GM18498 (cell line): ENCODE measurements at regions not wholly inside any gene's neighbourhood (a gene's known extent, or its start where the extent isn't known, plus 50 kb on each side); places are given as distances from the start of the nearest gene placed in this dataset.

Experiments
- ATAC-seq: cut with Tn5 transposase; IDR thresholded peaks from one replicate; pipeline ENCODE4 v1.9.1; 2021; ENCODE audit warnings: mild to moderate bottlenecking, moderate library complexity; ENCODE audit not compliant: unreplicated experiment

- ATAC-seq: no peak
Measured at GRCh38 chr6:9627916-9628315, 787.0 kb downstream of the TFAP2A start.

GRCh38 chr6:9623985-9624384, 790.9 kb downstream of the TFAP2A start:
- ATAC-seq: no peak

GRCh38 chr6:9623228-9623832, 791.5 kb downstream of the TFAP2A start:
- no peak for ATAC-seq

GRCh38 chr6:9621276-9621675, 793.6 kb downstream of the TFAP2A start:
- no peak for ATAC-seq

DNA sequence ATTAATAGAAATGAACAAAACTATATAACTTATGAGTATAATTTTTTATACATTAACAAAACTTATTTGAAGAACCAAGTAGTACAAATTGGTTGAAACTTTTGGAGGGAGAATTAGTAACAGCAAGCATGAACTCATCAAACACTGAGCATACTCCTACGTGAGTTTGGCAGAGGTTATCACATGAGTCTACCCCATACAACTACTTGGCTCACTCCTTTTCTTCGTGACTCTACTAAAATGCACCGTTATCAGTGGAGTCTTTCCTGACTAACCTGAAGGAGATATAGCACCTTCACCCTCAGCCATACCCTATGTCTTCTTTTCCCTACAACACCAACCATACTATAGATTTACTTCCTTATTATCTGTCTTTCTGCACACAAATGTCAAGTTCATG, 794.2 kb downstream of the TFAP2A start:
- no peak for ATAC-seq

- no peak for ATAC-seq
Measured at GRCh38 chr6:9620263-9620662, 794.6 kb downstream of the TFAP2A start.

- ATAC-seq: no peak
Measured at GRCh38 chr6:9614778-9615177, 800.1 kb downstream of the TFAP2A start.

DNA sequence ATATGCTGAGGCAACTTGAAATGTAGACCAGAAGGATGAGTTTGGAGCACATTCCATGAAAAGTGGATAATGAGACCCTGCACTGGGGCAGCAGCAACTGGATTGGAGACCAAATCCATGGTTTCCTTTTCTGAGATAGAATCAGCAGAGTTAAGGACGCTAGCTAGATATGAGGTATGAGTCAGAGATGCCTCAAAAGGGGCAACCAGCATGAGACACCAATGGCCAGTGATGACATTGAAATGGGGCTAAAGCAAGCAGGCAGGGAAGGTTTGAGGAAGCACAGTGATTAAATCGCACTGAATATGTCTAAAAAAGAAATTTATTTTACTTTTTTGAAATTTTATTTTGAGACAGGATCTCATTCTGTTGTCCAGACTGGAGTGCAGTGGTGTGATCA, 802.4 kb downstream of the TFAP2A start:
- ATAC-seq: no peak

- no peak for ATAC-seq
Measured at GRCh38 chr6:9610620-9611415, 804.1 kb downstream of the TFAP2A start.

DNA sequence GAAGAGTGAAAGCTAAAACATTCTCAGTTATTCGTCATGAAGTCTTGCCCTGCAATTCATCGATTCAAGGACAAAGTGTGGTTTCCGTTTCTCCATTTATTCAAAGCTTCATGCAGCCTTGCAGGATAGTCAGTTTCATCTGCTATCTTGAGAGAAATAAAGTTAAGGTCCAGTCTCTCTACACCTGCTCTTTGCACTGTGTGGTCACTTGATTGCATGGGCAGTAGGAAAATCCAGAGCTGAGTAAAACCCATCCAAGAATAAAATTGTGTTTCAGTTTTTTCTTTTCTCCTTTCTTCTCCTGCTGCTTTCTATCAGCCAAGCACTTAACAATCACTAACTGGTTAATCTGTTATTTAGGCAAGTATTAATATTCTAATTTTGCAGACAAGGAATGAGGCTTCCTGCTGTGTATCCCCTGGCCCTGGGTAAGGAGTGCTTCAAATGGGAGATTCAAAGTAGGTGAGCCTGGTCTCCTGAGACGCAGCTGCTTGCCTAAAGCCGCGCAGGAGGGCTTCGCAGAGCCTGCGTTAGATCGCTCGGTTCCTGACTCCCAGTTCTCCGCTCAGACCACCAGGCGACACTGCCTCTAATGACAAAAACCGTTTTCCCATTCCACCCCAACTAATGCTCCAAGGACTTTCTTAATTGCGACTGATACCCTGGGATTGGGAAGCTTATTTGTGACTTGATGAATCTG, 808.3 kb downstream of the TFAP2A start:
- ATAC-seq: no peak

- ATAC-seq: no peak
Measured at GRCh38 chr6:9594746-9595145, 820.1 kb downstream of the TFAP2A start.

DNA sequence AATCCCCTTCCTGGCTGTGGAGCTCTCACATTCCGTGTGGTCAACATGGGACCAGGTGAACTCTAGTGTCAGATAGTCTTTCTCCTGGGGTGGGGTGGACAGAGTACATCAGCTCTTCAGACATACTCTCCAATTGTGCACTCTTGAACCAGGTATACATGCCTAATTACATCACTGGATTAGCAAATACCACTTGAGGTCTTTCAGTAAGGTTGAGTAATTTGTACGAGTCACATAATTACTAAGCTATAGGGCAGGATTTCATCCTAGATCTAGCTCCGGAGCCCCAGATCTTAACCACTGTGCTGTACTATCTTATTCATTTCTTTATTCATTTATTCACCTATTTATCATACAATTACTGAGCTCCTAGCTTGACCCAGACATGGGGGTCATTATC, 821.3 kb downstream of the TFAP2A start:
- no peak for ATAC-seq

- ATAC-seq: no peak
Measured at GRCh38 chr6:9583753-9584352, 831.0 kb downstream of the TFAP2A start.

DNA sequence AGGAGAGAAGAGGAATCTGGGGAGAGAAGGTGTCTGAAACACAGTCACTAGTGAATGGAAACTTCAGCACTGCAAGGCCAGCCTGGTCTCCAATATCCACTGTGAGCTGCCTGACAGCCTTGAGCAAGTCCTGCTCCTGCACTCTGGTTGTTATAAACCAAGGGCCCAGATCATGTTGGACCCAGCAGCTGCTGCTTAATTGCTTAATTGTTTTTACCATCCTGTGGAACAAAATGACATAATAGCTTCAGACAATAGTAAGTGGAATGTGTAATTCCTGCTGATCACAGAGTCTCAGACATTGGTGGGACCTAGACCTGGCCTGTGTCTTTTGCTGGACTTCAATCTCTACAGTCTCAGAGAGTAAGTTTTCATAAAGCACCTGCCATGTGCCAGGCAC, 833.7 kb downstream of the TFAP2A start:
- ATAC-seq: no peak

DNA sequence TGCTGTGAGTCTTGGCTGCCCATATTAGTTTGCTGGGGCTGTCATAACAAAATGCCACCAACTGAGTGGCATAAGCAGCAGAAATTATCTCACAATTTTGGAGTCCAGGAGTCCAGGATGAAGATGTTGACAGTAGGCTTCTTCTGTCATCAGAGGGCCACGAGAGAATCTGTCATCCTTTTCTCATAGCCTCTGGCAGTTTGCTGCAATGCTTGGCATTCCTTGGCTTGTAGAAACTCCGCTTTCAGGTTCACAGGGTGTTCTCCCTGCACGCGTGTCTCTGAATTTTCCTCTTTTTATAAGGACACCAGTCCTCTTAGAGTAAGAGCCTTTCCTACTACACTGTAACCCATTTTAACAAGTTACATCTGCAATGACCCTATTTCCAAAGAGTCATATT, 838.4 kb downstream of the TFAP2A start:
- ATAC-seq: no peak

- no peak for ATAC-seq
Measured at GRCh38 chr6:9566096-9566495, 848.8 kb downstream of the TFAP2A start.

DNA sequence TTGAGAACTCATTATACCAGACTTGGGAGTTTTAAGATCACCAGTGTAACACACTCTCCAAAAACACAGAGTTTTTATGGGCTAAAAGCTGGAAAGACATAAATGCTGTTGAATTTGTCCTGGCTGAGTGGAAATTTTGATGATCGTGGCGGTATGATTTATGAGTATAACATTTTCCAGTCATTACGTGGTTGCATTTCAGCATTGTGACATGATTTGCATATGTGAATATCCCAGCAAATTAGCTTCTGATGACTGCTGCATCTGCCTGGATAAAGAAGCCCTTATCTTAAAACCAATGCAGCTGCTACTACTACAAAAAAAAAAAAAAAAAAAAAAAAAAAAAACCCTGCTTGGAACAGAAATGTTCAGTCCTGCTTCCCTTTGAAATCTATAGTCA, 850.9 kb downstream of the TFAP2A start:
- no peak for ATAC-seq

DNA sequence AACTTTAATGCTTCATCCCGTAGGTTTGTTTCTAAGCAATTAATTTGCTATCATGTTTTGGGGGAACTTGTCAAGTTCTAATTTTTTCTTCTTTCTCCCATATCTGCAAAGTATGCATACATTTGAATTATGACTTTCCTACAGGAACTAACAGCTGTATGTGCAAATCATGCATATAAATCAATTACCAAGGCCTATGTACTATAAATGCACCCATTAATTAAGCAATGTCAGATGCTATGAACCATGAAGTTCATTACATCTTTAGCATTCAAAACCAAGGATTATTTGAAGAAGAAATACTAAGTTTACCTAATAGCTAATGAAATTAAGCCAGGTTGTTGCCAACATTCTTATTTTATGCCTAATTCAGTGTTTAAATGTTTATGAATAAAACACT, 851.3 kb downstream of the TFAP2A start:
- ATAC-seq: no peak

DNA sequence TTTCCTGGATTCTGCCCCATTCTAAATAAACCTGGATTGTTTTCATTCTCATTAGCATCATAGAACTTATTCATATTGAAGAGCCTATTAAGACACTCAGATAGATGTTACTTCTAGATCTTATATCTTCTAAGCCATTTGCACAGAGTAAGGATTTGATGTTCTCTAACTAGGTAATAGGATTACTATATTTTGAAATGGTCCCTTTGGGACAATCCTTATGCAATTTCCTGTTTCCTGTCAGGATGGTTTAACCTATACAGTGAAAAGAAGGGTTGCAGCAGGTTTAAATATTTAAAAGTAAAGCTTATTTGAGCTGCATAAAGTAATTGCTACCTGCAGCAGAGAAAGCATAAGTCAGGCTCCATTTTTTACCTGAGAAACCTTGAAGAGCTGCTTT, 860.1 kb downstream of the TFAP2A start:
- ATAC-seq: no peak

- no peak for ATAC-seq
Measured at GRCh38 chr6:9554323-9554722, 860.6 kb downstream of the TFAP2A start.

DNA sequence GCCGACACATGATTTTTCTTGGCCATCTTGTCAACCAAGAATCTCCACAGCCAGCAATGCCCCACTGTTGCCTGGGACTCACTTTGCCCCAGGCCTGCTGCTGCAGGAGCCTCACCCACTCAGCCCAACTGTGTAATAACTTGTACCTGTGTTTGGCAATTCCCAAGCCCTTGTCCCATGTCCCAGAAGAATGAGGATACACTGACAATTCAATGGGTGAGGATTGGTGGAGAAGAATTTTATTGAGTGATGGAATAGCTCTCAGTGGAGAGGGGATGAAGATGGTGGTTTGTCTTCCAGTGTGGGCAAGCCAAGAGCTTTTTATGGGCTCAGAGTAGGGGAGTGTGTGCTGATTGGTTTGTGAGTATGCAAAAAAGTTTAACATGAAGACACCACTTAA, 861.9 kb downstream of the TFAP2A start:
- ATAC-seq: no peak

GRCh38 chr6:9543649-9544048, 871.2 kb downstream of the TFAP2A start:
- ATAC-seq: no peak
